Uterus (tissue), 3 donors: ENCODE measurements at regions not wholly inside any gene's neighbourhood (a gene's known extent, or its start where the extent isn't known, plus 50 kb on each side); places are given as distances from the start of the nearest gene placed in this dataset.
A peak's percentile ranks its signal among the peaks of the same experiment; 100 is the strongest.
"Not testable (repeated sequence)": the region's sequence is repeated elsewhere in the genome, so short reads cannot be mapped to it uniquely, and the experiment has no call there.

Experiments
- DNase-seq, 2 donors: peaks; one replicate each; pipeline ENCODE4 v3.0.0-alpha.2; 2019 to 2020
- H3K27ac ChIP-seq, 2 donors: fragments of 200-600 bp; sonication (generic); 1 replicate in 1 of 2; 2 replicates in 1 of 2; pipeline ENCODE4 v1.5.1; 2016 to 2018
- H3K27me3 ChIP-seq, 2 donors: fragments of 200-600 bp; sonication (generic); one replicate each; pipeline ENCODE4 v1.5.1; 2018 to 2019; ENCODE audit warnings: control low read depth in 1 of 2
- H3K36me3 ChIP-seq, 2 donors: fragments of 200-600 bp; sonication (generic); one replicate each; pipeline ENCODE4 v1.5.1; 2019; ENCODE audit warnings: control low read depth in 1 of 2
- H3K4me1 ChIP-seq, 2 donors: fragments of 200-600 bp; sonication (generic); one replicate each; pipeline ENCODE4 v1.5.1; 2018 to 2019; ENCODE audit warnings: control low read depth in 1 of 2
- H3K4me3 ChIP-seq, 2 donors: fragments of 200-600 bp; sonication (generic); 1 replicate in 1 of 2; 2 replicates in 1 of 2; pipeline ENCODE4 v1.5.1; 2018 to 2019; ENCODE audit warnings: mild to moderate bottlenecking in 1 of 2
- H3K9me3 ChIP-seq, 2 donors: fragments of 200-600 bp; sonication (generic); one replicate each; pipeline ENCODE4 v1.5.1; 2019; ENCODE audit warnings: control low read depth in 1 of 2
- CTCF ChIP-seq, 4 experiments: fragments of 200-600 bp in 2 of 4; fragments of 450-650 bp in 2 of 4; sonication (generic) in 2 of 4; IDR thresholded peaks; one replicate each; pipeline ENCODE4 v1.5.1; 2016 to 2019; ENCODE audit warnings: antibody characterized with exemption in 4 of 4, mild to moderate bottlenecking in 2 of 4, moderate library complexity in 1 of 4
- POLR2A ChIP-seq, 2 donors: fragments of 450-650 bp; IDR thresholded peaks; one replicate each; pipeline ENCODE4 v1.6.1; 2016; ENCODE audit warnings: antibody characterized with exemption in 2 of 2, mild to moderate bottlenecking in 1 of 2, moderate library complexity in 1 of 2
- intact Hi-C: fragments of 100-400 bp; cut with DNase I; formaldehyde crosslinking; loops from one replicate; pipeline ENCODE4 v1.15.1; 2023; ENCODE audit warnings: low total_unique reads
- donor health status: DM: yes; HTN: yes; CAD: no.

- TF ChIP-seq CTCF (IDR thresholded peaks at IDR 0.05) (no peak), POLR2A (IDR thresholded peaks at IDR 0.05) (no peak)
- no peaks in the 10 kb centered on the region for H3K4me1 ChIP-seq
- H3K36me3 ChIP-seq: no peaks in the 10 kb centered on the region
- no peaks in the 10 kb centered on the region for H3K9me3 ChIP-seq
- H3K4me3 ChIP-seq: no peak overlapping the region
- peak overlapping the region in 1 of 2 donors; percentile 30 for H3K27ac ChIP-seq
- no peak for DNase-seq
- no peaks in the 10 kb centered on the region for H3K27me3 ChIP-seq
- intact Hi-C loops: no loop called here
These were observed 499.4 kb downstream of the SPATA31D1 start for GRCh38 chr9:82487935-82488312.

DNA sequence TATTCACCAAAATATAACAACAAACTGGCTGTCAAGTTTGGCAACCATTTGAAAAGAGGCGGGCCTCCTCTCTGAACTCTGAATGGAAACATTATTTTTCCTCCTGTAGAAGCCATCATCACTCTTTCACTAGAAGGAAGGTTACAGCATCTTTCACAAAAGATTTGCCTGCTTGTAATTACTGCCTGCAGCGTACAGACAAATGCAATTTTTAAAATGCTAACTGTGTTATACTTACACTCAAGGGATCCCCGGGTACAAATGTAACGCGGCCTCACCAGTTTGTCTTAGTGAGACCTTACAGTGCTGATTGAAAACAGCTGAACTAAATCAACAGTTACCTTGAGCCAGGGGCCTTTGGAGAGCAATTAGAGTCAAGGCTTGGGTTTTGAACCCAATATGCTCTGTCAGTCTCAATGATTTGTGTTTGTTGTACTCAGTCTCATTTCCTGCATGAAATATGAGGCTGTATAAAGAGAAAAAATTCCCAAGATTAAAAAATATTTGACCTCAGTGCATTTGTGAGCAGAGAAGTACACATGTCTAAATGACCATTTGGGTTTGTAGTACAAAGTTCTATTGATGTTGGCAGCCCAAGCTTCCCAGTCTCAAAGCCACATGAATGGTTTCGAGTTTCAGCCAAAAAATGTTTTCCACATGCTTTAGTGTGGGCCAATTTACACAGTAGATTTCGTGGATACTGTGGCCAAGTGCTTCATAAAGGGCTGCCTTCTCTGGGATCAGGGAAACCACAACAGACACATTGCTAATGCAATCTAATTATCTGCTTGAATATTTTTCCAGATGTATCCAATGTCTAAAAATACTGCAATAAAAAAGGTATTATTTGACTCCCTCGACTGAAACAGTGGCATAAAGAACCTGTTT is 500.0 kb downstream of the SPATA31D1 start:
- Histone ChIP-seq H3K9me3 (no peaks in the 10 kb centered on the region), H3K4me3 (no peak overlapping the region), H3K4me1 (no peaks in the 10 kb centered on the region), H3K27ac (peak overlapping the region; percentile 30 to 62), H3K27me3 (no peaks in the 10 kb centered on the region), H3K36me3 (no peaks in the 10 kb centered on the region)
- DNase-seq: no peak
- intact Hi-C loops: no loop called here
- TF ChIP-seq CTCF (IDR thresholded peaks at IDR 0.05) (no peak), POLR2A (IDR thresholded peaks at IDR 0.05) (no peak)

DNA sequence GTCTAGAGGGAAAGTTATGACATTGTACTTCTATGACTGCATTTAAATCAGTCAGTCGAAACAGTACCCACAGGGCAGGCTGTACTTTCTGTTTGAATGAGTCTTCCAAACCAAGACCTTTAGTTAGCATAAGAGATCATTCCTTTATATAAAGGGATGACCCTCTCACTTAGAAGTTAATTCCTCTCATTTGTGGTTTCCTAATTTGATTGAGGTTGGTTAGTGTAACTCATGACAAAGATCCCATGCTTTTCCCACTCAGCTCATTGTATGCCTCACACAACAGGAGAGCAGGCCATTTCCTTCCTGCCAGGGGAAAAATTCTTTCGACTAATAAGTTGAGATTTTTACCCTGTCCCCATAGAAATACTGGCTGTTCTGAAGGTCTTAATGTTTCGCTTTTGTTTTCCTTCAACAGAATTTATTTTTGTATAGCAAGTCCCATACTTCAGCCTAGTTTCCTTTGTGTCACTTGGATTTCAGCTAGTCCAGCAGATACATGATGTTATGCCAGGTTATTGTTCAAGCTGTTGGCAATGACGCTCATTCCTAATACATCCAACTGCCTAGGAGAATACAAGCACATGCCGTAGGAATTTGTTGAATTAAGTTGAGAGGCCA is 500.7 kb downstream of the SPATA31D1 start:
- no peaks in the 10 kb centered on the region for H3K27me3 ChIP-seq
- no peak for DNase-seq
- no peaks in the 10 kb centered on the region for H3K4me1 ChIP-seq
- intact Hi-C loops: no loop called here
- no peaks in the 10 kb centered on the region for H3K36me3 ChIP-seq
- H3K4me3 ChIP-seq: no peak overlapping the region
- no peaks in the 10 kb centered on the region for H3K9me3 ChIP-seq
- no peak for TF ChIP-seq POLR2A (IDR thresholded peaks at IDR 0.05)
- no peak for TF ChIP-seq CTCF (IDR thresholded peaks at IDR 0.05)
- peak overlapping the region; percentile 30 to 62 for H3K27ac ChIP-seq

GRCh38 chr9:82490019-82490499 is 501.5 kb downstream of the SPATA31D1 start:
- no peak for DNase-seq
- Histone ChIP-seq H3K27me3 (no peaks in the 10 kb centered on the region), H3K4me3 (no peak overlapping the region), H3K9me3 (no peaks in the 10 kb centered on the region), H3K27ac (peak overlapping the region; percentile 5 to 64), H3K4me1 (no peaks in the 10 kb centered on the region), H3K36me3 (no peaks in the 10 kb centered on the region)
- intact Hi-C loops: no loop called here
- TF ChIP-seq POLR2A (IDR thresholded peaks at IDR 0.05) (no peak), CTCF (IDR thresholded peaks at IDR 0.05) (no peak)

DNA sequence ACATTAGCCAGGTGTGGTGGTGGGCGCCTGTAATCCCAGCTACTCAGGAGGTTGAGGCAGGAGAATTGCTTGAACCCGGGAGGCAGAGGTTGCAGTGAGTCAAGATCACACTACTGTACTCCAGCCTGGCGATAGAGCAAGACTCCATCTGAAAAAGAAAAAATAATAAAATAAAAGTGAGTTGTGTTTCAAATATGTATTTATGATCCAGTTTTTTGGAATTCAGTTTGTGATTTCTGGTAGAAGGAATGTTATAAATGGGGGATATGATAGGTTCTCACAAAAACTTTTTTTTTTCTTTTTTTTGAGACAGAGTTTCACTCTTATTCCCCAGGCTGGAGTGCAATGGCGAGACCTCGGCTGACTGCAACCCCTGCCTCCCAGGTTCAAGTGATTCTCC is 502.2 kb downstream of the SPATA31D1 start:
- DNase-seq, H3K4me3 ChIP-seq, intact Hi-C loops, H3K4me1 ChIP-seq, H3K36me3 ChIP-seq, H3K27me3 ChIP-seq, H3K9me3 ChIP-seq: not testable (repeated sequence)
- H3K27ac ChIP-seq: peak overlapping the region in 1 of 2 donors; percentile 64
